ENCODE measurements at regions not wholly inside any gene's neighbourhood (a gene's known extent, or its start where the extent isn't known, plus 50 kb on each side); places are given as distances from the start of the nearest gene placed in this dataset.

- TF ChIP-seq, protein P1, sequence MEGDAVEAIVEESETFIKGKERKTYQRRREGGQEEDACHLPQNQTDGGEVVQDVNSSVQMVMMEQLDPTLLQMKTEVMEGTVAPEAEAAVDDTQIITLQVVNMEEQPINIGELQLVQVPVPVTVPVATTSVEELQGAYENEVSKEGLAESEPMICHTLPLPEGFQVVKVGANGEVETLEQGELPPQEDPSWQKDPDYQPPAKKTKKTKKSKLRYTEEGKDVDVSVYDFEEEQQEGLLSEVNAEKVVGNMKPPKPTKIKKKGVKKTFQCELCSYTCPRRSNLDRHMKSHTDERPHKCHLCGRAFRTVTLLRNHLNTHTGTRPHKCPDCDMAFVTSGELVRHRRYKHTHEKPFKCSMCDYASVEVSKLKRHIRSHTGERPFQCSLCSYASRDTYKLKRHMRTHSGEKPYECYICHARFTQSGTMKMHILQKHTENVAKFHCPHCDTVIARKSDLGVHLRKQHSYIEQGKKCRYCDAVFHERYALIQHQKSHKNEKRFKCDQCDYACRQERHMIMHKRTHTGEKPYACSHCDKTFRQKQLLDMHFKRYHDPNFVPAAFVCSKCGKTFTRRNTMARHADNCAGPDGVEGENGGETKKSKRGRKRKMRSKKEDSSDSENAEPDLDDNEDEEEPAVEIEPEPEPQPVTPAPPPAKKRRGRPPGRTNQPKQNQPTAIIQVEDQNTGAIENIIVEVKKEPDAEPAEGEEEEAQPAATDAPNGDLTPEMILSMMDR (IDR thresholded peaks at IDR 0.05): no peak
- TF ChIP-seq POLR2A (IDR thresholded peaks at IDR 0.05): no peak
Measured at GRCh38 chr1:216921866-216922265, 198.6 kb upstream of the ESRRG start.
